ENCODE measurements at regions not wholly inside any gene's neighbourhood (a gene's known extent, or its start where the extent isn't known, plus 50 kb on each side); places are given as distances from the start of the nearest gene placed in this dataset.

DNA sequence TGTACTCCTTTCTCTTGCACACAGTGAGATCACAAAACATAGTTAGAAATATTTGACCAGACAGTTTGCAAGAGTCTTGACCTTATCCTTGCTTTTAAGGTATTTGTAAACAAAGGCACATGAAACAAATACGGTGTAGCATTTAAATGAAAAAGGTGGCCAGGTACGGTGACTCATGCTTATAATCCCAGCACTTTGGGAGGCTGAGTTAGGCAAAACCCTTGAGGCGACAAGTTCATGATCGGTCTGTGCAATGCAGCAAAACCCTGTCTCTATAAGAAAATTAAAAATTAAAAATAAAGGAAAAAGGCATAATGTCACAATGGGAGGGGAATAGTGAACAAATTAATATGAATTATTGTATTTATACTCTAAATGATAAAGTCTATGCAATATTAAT, 109.5 kb upstream of the PIK3C3 start:
- TF ChIP-seq, protein P1, sequence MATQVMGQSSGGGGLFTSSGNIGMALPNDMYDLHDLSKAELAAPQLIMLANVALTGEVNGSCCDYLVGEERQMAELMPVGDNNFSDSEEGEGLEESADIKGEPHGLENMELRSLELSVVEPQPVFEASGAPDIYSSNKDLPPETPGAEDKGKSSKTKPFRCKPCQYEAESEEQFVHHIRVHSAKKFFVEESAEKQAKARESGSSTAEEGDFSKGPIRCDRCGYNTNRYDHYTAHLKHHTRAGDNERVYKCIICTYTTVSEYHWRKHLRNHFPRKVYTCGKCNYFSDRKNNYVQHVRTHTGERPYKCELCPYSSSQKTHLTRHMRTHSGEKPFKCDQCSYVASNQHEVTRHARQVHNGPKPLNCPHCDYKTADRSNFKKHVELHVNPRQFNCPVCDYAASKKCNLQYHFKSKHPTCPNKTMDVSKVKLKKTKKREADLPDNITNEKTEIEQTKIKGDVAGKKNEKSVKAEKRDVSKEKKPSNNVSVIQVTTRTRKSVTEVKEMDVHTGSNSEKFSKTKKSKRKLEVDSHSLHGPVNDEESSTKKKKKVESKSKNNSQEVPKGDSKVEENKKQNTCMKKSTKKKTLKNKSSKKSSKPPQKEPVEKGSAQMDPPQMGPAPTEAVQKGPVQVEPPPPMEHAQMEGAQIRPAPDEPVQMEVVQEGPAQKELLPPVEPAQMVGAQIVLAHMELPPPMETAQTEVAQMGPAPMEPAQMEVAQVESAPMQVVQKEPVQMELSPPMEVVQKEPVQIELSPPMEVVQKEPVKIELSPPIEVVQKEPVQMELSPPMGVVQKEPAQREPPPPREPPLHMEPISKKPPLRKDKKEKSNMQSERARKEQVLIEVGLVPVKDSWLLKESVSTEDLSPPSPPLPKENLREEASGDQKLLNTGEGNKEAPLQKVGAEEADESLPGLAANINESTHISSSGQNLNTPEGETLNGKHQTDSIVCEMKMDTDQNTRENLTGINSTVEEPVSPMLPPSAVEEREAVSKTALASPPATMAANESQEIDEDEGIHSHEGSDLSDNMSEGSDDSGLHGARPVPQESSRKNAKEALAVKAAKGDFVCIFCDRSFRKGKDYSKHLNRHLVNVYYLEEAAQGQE (IDR thresholded peaks at IDR 0.05; ENCODE audit: insufficient read depth in 1 of 2, low read depth in 2 of 2, low read length in 2 of 2) = no peak
- TF ChIP-seq POLR2AphosphoS5 (IDR thresholded peaks at IDR 0.05; ENCODE audit: low read depth, low read length) (no peak), TAF1 (IDR thresholded peaks at IDR 0.05; ENCODE audit: borderline replicate concordance, insufficient read depth, low read length) (no peak), SIN3A (IDR thresholded peaks at IDR 0.05; ENCODE audit: borderline replicate concordance, insufficient read depth, low read length) (no peak)

All from PFSK-1 (cell line).